NCI-H526 treated with DMSO at 0.1 percent for 48 hours (cell line): ENCODE measurements at regions not wholly inside any gene's neighbourhood (a gene's known extent, or its start where the extent isn't known, plus 50 kb on each side); places are given as distances from the start of the nearest gene placed in this dataset.

ENCODE experiments used
- DNase-seq: peaks from one replicate; lab custom pipeline; 2025; lab: John Stamatoyannopoulos, UW

GRCh38 chr18:54717673-54718407 is 110.4 kb upstream of the RAB27B start:
- DNase-seq: no peak

- no peak for DNase-seq
These were observed 109.9 kb upstream of the RAB27B start for GRCh38 chr18:54718408-54718773.

GRCh38 chr18:54720620-54721019 is 107.7 kb upstream of the RAB27B start:
- no peak for DNase-seq

- DNase-seq: no peak
These were observed 102.1 kb upstream of the RAB27B start for GRCh38 chr18:54726143-54726542.

- DNase-seq: no peak
These were observed 94.2 kb upstream of the RAB27B start for GRCh38 chr18:54734059-54734458.

GRCh38 chr18:54736981-54737380 is 91.3 kb upstream of the RAB27B start:
- no peak for DNase-seq

GRCh38 chr18:54737986-54738385 is 90.3 kb upstream of the RAB27B start:
- DNase-seq: no peak

GRCh38 chr18:54739476-54739875 is 88.8 kb upstream of the RAB27B start:
- no peak for DNase-seq

GRCh38 chr18:54740136-54740846 is 88.0 kb upstream of the RAB27B start:
- DNase-seq: no peak

GRCh38 chr18:54742120-54742519 is 86.2 kb upstream of the RAB27B start:
- no peak for DNase-seq

- no peak for DNase-seq
These were observed 85.3 kb upstream of the RAB27B start for GRCh38 chr18:54742659-54743604.

GRCh38 chr18:54743605-54743995 is 84.7 kb upstream of the RAB27B start:
- DNase-seq: no peak

- no peak for DNase-seq
These were observed 79.0 kb upstream of the RAB27B start for GRCh38 chr18:54749291-54749690.

GRCh38 chr18:54750350-54750749 is 77.9 kb upstream of the RAB27B start:
- no peak for DNase-seq

- DNase-seq: no peak
These were observed 76.1 kb upstream of the RAB27B start for GRCh38 chr18:54752185-54752584.

- DNase-seq: no peak
These were observed 72.8 kb upstream of the RAB27B start for GRCh38 chr18:54755456-54755855.

- no peak for DNase-seq
These were observed 65.9 kb upstream of the RAB27B start for GRCh38 chr18:54762386-54762785.

- no peak for DNase-seq
These were observed 63.5 kb upstream of the RAB27B start for GRCh38 chr18:54764786-54765185.

- DNase-seq: no peak
These were observed 62.5 kb upstream of the RAB27B start for GRCh38 chr18:54765636-54766375.

- no peak for DNase-seq
These were observed 61.6 kb upstream of the RAB27B start for GRCh38 chr18:54766634-54767033.

- no peak for DNase-seq
These were observed 61.2 kb upstream of the RAB27B start for GRCh38 chr18:54767098-54767497.
